ENCODE measurements at regions not wholly inside any gene's neighbourhood (a gene's known extent, or its start where the extent isn't known, plus 50 kb on each side); places are given as distances from the start of the nearest gene placed in this dataset.

DNA sequence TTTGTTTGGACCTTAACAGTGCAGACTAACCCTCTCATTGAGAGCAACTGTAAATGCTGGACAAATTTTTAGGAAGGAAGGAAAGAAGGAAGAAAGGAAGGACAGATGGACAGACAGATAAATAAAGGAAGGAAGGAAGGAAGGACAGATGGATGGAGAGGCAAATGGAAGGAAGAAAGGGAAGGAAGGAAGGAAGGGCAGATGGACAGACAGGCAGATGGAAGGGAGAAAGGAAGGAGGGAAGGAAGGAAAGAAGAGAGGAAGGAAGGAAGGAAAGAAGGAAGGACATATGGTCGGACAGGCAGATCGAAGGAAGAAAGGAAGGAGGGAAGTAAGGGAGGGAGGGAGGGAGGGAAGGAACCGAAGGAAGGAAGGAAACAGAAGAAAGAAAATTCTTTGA, 388.5 kb upstream of the CDH4 start:
- POLR2A ChIA-PET, result no interaction called here
- H3K27ac ChIP-seq (ENCODE audit: extremely low read depth, low read depth, low read length), result no peak overlapping the region
- no peaks in the 10 kb centered on the region for H3K9me3 ChIP-seq (ENCODE audit: control insufficient read depth, insufficient read depth, low read depth, low read length)
- H3K4me3 ChIP-seq (ENCODE audit: low read depth, low read length), result no peak overlapping the region
- CTCF ChIA-PET, result no interaction called here
- H3K4me1 ChIP-seq (ENCODE audit: control insufficient read depth, insufficient read depth, low read length), result no peaks in the 10 kb centered on the region
- H3K36me3 ChIP-seq (ENCODE audit: control insufficient read depth in 2 of 2, insufficient read depth in 1 of 2, low read length in 2 of 2), result no peaks in the 10 kb centered on the region
- TF ChIP-seq ZNF423 (tag by site-specific recombination; IDR thresholded peaks at IDR 0.05) (no peak), ZNF146 (tag by site-specific recombination; IDR thresholded peaks at IDR 0.05) (no peak)

DNA sequence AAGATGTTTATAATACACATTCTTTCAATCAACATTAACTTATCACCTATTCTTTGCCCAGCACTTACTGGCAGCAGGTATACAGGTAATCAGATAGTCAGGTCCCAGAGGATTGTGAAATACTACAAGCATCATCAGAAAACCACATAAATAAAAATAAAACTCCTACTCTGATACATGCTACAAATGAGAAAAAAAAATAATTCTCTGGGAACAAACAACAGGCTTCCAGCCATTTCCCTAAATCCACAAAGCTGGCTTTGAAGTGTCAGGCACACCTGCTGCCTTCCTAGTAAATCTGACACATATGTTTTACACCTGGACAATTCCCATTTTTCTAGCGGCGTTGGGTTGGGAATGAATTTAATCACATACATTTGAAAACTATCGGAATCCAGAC, 384.5 kb upstream of the CDH4 start:
- CTCF ChIA-PET, result no interaction called here
- POLR2A ChIA-PET, result no interaction called here

DNA sequence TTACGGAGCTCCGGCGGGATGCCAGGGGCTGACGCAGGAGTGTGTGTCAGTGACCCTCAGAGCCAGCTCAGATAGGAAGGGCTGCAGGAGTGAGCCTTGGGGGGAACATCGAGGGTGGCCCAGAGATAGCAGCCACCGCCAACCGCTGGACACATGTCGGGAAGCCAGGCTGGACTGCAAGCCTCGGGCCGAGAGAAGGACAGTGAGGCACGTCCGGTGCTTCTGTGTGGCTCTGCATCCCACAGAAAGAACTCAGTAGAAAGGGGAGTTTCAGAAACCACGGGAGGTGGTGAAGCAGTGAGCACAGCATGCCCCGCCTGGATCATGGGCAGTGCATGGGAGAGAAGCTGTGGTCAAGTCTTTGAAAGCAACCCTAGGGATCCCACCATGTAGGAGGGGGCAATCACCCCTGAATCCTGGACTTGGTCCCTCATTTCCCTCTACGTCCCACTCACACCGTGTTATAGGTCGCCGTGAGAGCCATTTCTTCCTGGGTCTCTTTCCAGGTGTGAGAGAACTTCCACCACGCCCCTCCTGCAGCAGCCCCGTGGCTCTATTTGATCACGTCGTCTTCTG, 383.7 kb upstream of the CDH4 start:
- no peaks in the 10 kb centered on the region for H3K4me1 ChIP-seq (ENCODE audit: control insufficient read depth, insufficient read depth, low read length)
- no peak overlapping the region for H3K27ac ChIP-seq (ENCODE audit: extremely low read depth, low read depth, low read length)
- POLR2A ChIA-PET, result no interaction called here
- TF ChIP-seq ZNF785 (tag by site-specific recombination; IDR thresholded peaks at IDR 0.05) (no peak), ZBTB48 (tag by site-specific recombination; IDR thresholded peaks at IDR 0.05) (no peak), KLF9 (tag by site-specific recombination; IDR thresholded peaks at IDR 0.05; ENCODE audit: low read depth) (no peak), ZNF16 (tag by site-specific recombination; IDR thresholded peaks at IDR 0.05; ENCODE audit: low read depth) (no peak), ZIC2 (tag by site-specific recombination; IDR thresholded peaks at IDR 0.05) (0 out of 2 replicates have a peak, but pooled peaks have one; percentile 12)
- H3K4me3 ChIP-seq (ENCODE audit: low read depth, low read length), result no peak overlapping the region
- no peaks in the 10 kb centered on the region for H3K9me3 ChIP-seq (ENCODE audit: control insufficient read depth, insufficient read depth, low read depth, low read length)
- no peaks in the 10 kb centered on the region for H3K36me3 ChIP-seq (ENCODE audit: control insufficient read depth in 2 of 2, insufficient read depth in 1 of 2, low read length in 2 of 2)
- CTCF ChIA-PET, result no interaction called here

More for the DNA sequence above, 384.5 kb upstream of the CDH4 start:
- no peak for TF ChIP-seq ZNF184 (tag by site-specific recombination; IDR thresholded peaks at IDR 0.05)
- TF ChIP-seq ZNF16 (tag by site-specific recombination; IDR thresholded peaks at IDR 0.05; ENCODE audit: low read depth), result no peak
- TF ChIP-seq ZNF132 (tag by site-specific recombination; IDR thresholded peaks at IDR 0.05; ENCODE audit: borderline replicate concordance), result no peak
- H3K4me3 ChIP-seq (ENCODE audit: low read depth, low read length), result no peak overlapping the region
- no peaks in the 10 kb centered on the region for H3K9me3 ChIP-seq (ENCODE audit: control insufficient read depth, insufficient read depth, low read depth, low read length)
- H3K36me3 ChIP-seq (ENCODE audit: control insufficient read depth in 2 of 2, insufficient read depth in 1 of 2, low read length in 2 of 2), result no peaks in the 10 kb centered on the region
- H3K27ac ChIP-seq (ENCODE audit: extremely low read depth, low read depth, low read length), result no peak overlapping the region
- no peaks in the 10 kb centered on the region for H3K4me1 ChIP-seq (ENCODE audit: control insufficient read depth, insufficient read depth, low read length)

DNA sequence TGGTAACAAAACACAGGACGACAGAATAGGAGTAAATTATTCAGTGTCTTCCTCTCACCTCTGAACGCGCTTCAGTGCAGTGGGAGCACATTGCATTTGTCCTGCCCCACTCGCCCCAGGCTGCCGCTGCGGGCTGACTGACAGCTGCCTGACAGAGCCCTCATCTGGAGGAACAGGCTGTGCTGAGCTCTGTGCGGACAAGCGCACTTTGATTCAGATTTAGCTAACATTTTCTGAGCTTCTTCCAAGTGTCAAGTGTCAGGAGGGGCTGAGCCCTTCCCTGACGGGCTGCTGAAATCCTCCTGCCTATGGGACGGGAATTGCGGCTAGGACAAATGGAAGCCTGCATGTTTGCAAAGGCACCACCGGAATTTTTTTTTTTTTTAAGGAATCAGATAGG, 383.0 kb upstream of the CDH4 start:
- Histone ChIP-seq H3K9me3 (ENCODE audit: control insufficient read depth, insufficient read depth, low read depth, low read length) (no peaks in the 10 kb centered on the region), H3K27ac (ENCODE audit: extremely low read depth, low read depth, low read length) (no peak overlapping the region), H3K36me3 (ENCODE audit: control insufficient read depth in 2 of 2, insufficient read depth in 1 of 2, low read length in 2 of 2) (no peaks in the 10 kb centered on the region), H3K4me1 (ENCODE audit: control insufficient read depth, insufficient read depth, low read length) (no peaks in the 10 kb centered on the region), H3K4me3 (ENCODE audit: low read depth, low read length) (no peak overlapping the region)
- no peak for TF ChIP-seq ZNF114 (tag by site-specific recombination; IDR thresholded peaks at IDR 0.05)
- no peak for TF ChIP-seq ZNF274 (IDR thresholded peaks at IDR 0.05; ENCODE audit: low read length)
- no peak for TF ChIP-seq ZNF274 (tag by site-specific recombination; IDR thresholded peaks at IDR 0.05; ENCODE audit: borderline replicate concordance)
- no peak for TF ChIP-seq ZNF184 (tag by site-specific recombination; IDR thresholded peaks at IDR 0.05)
- no peak for TF ChIP-seq ZNF350 (tag by site-specific recombination; IDR thresholded peaks at IDR 0.05)
- POLR2A ChIA-PET, result no interaction called here
- CTCF ChIA-PET, result interaction anchor here (0.6 kb wide), 1 partner anchor 1018 kb away, joined by 4 read pairs; no protein-coding TSS in a partner anchor

DNA sequence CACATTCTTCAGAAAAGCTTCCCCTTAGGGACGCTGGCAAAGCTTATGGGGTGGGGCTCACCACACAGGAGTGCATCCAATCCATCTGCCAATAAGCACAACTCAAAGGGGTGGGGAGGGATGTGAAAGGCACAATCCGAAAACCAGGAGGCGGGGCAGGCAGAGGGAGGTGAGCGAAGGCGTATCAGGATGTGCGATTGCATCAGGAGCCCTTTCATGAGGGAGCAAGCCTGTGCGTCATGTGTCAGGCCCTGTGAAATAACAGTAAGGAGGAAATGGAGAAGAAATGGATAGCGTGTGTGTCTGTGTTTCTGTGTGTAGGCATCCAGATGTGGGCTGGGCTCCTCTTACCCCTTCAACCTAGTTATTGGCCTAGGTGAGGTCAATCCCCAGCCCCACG, 382.4 kb upstream of the CDH4 start:
- Histone ChIP-seq H3K27ac (ENCODE audit: extremely low read depth, low read depth, low read length) (no peak overlapping the region), H3K4me3 (ENCODE audit: low read depth, low read length) (no peak overlapping the region), H3K9me3 (ENCODE audit: control insufficient read depth, insufficient read depth, low read depth, low read length) (no peaks in the 10 kb centered on the region), H3K36me3 (ENCODE audit: control insufficient read depth in 2 of 2, insufficient read depth in 1 of 2, low read length in 2 of 2) (no peaks in the 10 kb centered on the region), H3K4me1 (ENCODE audit: control insufficient read depth, insufficient read depth, low read length) (no peaks in the 10 kb centered on the region)
- TF ChIP-seq GFI1B (tag by site-specific recombination; IDR thresholded peaks at IDR 0.05), result no peak
- TF ChIP-seq ZNF266 (tag by site-specific recombination; IDR thresholded peaks at IDR 0.05; ENCODE audit: low read depth), result no peak
- TF ChIP-seq ZNF623 (tag by site-specific recombination; IDR thresholded peaks at IDR 0.05), result no peak
- ChIA-PET POLR2A (no interaction called here), CTCF (no interaction called here)

Measured in HEK293 (cell line).